Adipose tissue (tissue), 3 donors: ENCODE measurements at regions not wholly inside any gene's neighbourhood (a gene's known extent, or its start where the extent isn't known, plus 50 kb on each side); places are given as distances from the start of the nearest gene placed in this dataset.

Experiments
- H3K27ac ChIP-seq: one replicate; pipeline ENCODE4 v1.5.1; 2013; ENCODE audit warnings: low read depth, low read length
- WGBS, 3 donors: extraction: QIAGEN DNeasy Blood & Tissue Kit; methylation state at CpG; one replicate each; pipeline ENCODE4 v1.1.7; 2013; 5-methylcytosine and 5-hydroxymethylcytosine counted together
- donor health status: healthy with polysubstance abuse.
- donor health status: Bipolar disorder and iron deficiency.
- donor health status: healthy.

GRCh38 chr2:12083081-12083581 is 336.7 kb downstream of the LPIN1 start:
- 56 to 84% (median 79%) methylated on average over 9 of the region's 9 CpGs for WGBS, 3 donors
- no peak overlapping the region for H3K27ac ChIP-seq

GRCh38 chr2:12083713-12084419 is 337.4 kb downstream of the LPIN1 start:
- 79 to 87% (median 86%) methylated on average over 5 of the region's 5 CpGs for WGBS, 3 donors
- H3K27ac ChIP-seq = no peak overlapping the region

GRCh38 chr2:12087175-12087574 is 340.7 kb downstream of the LPIN1 start:
- 64 to 75% (median 65%) methylated on average over 2 of the region's 2 CpGs for WGBS, 3 donors
- no peak overlapping the region for H3K27ac ChIP-seq

- H3K27ac ChIP-seq = no peak overlapping the region
- 86 to 97% (median 94%) methylated on average over 1 of the region's 1 CpG for WGBS, 3 donors
Observed at GRCh38 chr2:12087671-12088380, 341.4 kb downstream of the LPIN1 start.

GRCh38 chr2:12089001-12089400 is 342.6 kb downstream of the LPIN1 start:
- WGBS, 3 donors = 43 to 94% (median 89%) methylated on average over 1 of the region's 1 CpG
- H3K27ac ChIP-seq = no peak overlapping the region

GRCh38 chr2:12089496-12089895 is 343.1 kb downstream of the LPIN1 start:
- 78 to 91% (median 91%) methylated on average over 7 of the region's 7 CpGs for WGBS, 3 donors
- H3K27ac ChIP-seq = no peak overlapping the region

- 88 to 93% (median 90%) methylated on average over 3 of the region's 3 CpGs for WGBS, 3 donors
- H3K27ac ChIP-seq = no peak overlapping the region
Observed at GRCh38 chr2:12090072-12090471, 343.6 kb downstream of the LPIN1 start.

GRCh38 chr2:12090590-12090989 is 344.2 kb downstream of the LPIN1 start:
- 80 to 91% (median 83%) methylated on average over 3 of the region's 3 CpGs for WGBS, 3 donors
- H3K27ac ChIP-seq = no peak overlapping the region

- 85 to 86% (median 85%) methylated on average over 4 of the region's 4 CpGs for WGBS, 3 donors
- H3K27ac ChIP-seq = no peak overlapping the region
Observed at GRCh38 chr2:12091201-12091806, 344.9 kb downstream of the LPIN1 start.

- H3K27ac ChIP-seq = no peak overlapping the region
- WGBS, 3 donors = 96 to 97% (median 96%) methylated on average over 3 of the region's 3 CpGs
Observed at GRCh38 chr2:12094134-12094533, 347.7 kb downstream of the LPIN1 start.

GRCh38 chr2:12096051-12096787 is 349.8 kb downstream of the LPIN1 start:
- 73 to 83% (median 81%) methylated on average over 12 of the region's 12 CpGs for whole genome bisulfite sequencing, 3 donors

GRCh38 chr2:12096788-12097449 is 350.5 kb downstream of the LPIN1 start:
- no peak overlapping the region for H3K27ac ChIP-seq
- WGBS, 3 donors = 59 to 81% (median 75%) methylated on average over 7 of the region's 7 CpGs

More at GRCh38 chr2:12096051-12096787, 349.8 kb downstream of the LPIN1 start:
- no peak overlapping the region for H3K27ac ChIP-seq

- WGBS, 3 donors = 88 to 96% (median 94%) methylated on average over 7 of the region's 7 CpGs
- no peak overlapping the region for H3K27ac ChIP-seq
Observed at GRCh38 chr2:12097859-12098258, 351.4 kb downstream of the LPIN1 start.

- WGBS, 3 donors = 58 to 88% (median 84%) methylated on average over 3 of the region's 3 CpGs
- no peak overlapping the region for H3K27ac ChIP-seq
Observed at GRCh38 chr2:12099374-12099773, 352.9 kb downstream of the LPIN1 start.

GRCh38 chr2:12102679-12103078 is 356.2 kb downstream of the LPIN1 start:
- 90 to 95% (median 94%) methylated on average over 2 of the region's 2 CpGs for WGBS, 3 donors
- no peak overlapping the region for H3K27ac ChIP-seq

GRCh38 chr2:12105180-12105579 is 358.7 kb downstream of the LPIN1 start:
- no peak overlapping the region for H3K27ac ChIP-seq
- 90 to 97% (median 96%) methylated on average over 10 of the region's 10 CpGs for WGBS, 3 donors

- 61 to 87% (median 69%) methylated on average over 11 of the region's 11 CpGs for WGBS, 3 donors
Observed at GRCh38 chr2:12106440-12107080, 360.1 kb downstream of the LPIN1 start.

GRCh38 chr2:12107321-12107720 is 360.9 kb downstream of the LPIN1 start:
- no peak overlapping the region for H3K27ac ChIP-seq
- WGBS, 3 donors = 44 to 54% (median 49%) methylated on average over 4 of the region's 4 CpGs

More at GRCh38 chr2:12106440-12107080, 360.1 kb downstream of the LPIN1 start:
- no peak overlapping the region for H3K27ac ChIP-seq
